OCI-LY7 (cell line): ENCODE measurements at regions not wholly inside any gene's neighbourhood (a gene's known extent, or its start where the extent isn't known, plus 50 kb on each side); places are given as distances from the start of the nearest gene placed in this dataset.

ENCODE experiments used
- BruUV-seq: library from RNA; stranded (reverse); fragments of 400-500 nt; replicated peaks from 2 replicates; lab custom pipeline; 2021; lab: Mats Ljungman, UMichigan
- CTCF ChIA-PET: fragments of 300-600 bp; sonication (Branson Sonifier 250); formaldehyde crosslinking; loops from one replicate; lab custom pipeline; 2022; ENCODE audit warnings: antibody characterized with exemption; ENCODE audit not compliant: unreplicated experiment; lab: Charles Lee
- POLR2A ChIA-PET: fragments of 300-600 bp; sonication (Branson Sonifier 250); formaldehyde crosslinking; loops from one replicate; lab custom pipeline; 2022; ENCODE audit warnings: antibody characterized with exemption; lab: Charles Lee
- DNase-seq: peaks from one replicate; pipeline ENCODE4 v3.0.0-alpha.2; 2015; ENCODE audit warnings: low spot score
- H2AFZ ChIP-seq: fragments of 200-600 bp; sonication (generic), shearing (Covaris generic); 2 replicates; pipeline ENCODE4 v1.6.1; 2014; ENCODE audit warnings: mild to moderate bottlenecking, antibody characterized with exemption, low read length, moderate library complexity
- H3K27ac ChIP-seq: fragments of 200-600 bp; sonication (generic); 2 replicates; pipeline ENCODE4 v1.5.1; 2014; ENCODE audit warnings: mixed run types, low read depth, mild to moderate bottlenecking, moderate library complexity, low read length, inconsistent platforms; ENCODE audit not compliant: poor library complexity, severe bottlenecking
- H3K36me3 ChIP-seq: fragments of 200-600 bp; sonication (generic); 2 replicates; pipeline ENCODE4 v1.6.1; 2014; ENCODE audit warnings: mild to moderate bottlenecking, antibody characterized with exemption, low read length, moderate library complexity, mixed read lengths; ENCODE audit not compliant: insufficient read depth
- H3K4me1 ChIP-seq: fragments of 200-600 bp; sonication (generic); 2 replicates; pipeline ENCODE4 v1.5.1; 2014; ENCODE audit warnings: mild to moderate bottlenecking, low read length; ENCODE audit not compliant: insufficient read depth, poor library complexity, severe bottlenecking
- H3K4me2 ChIP-seq: fragments of 200-600 bp; sonication (generic); 2 replicates; pipeline ENCODE4 v1.6.1; 2014; ENCODE audit warnings: mild to moderate bottlenecking, low read length
- H3K4me3 ChIP-seq: fragments of 200-600 bp; sonication (generic); 2 replicates; pipeline ENCODE4 v1.5.1; 2014; ENCODE audit warnings: mild to moderate bottlenecking, low read depth, low read length; ENCODE audit not compliant: poor library complexity, severe bottlenecking
- H3K79me2 ChIP-seq: fragments of 200-600 bp; sonication (generic); 2 replicates; pipeline ENCODE4 v1.6.1; 2016; ENCODE audit warnings: low read depth, mild to moderate bottlenecking, low read length, moderate library complexity, mixed read lengths; ENCODE audit not compliant: insufficient read depth
- H3K9me2 ChIP-seq: fragments of 200-600 bp; sonication (generic); 2 replicates; pipeline ENCODE4 v1.6.1; 2016; ENCODE audit warnings: mild to moderate bottlenecking, low read length, mixed read lengths; ENCODE audit not compliant: insufficient read depth
- H3K9me3 ChIP-seq: fragments of 200-600 bp; sonication (generic); 2 replicates; pipeline ENCODE4 v1.6.1; 2014; ENCODE audit warnings: mild to moderate bottlenecking, mixed run types, low read length, mixed read lengths
- H4K20me1 ChIP-seq: fragments of 200-600 bp; sonication (generic); 2 replicates; pipeline ENCODE4 v1.6.1; 2014; ENCODE audit warnings: mild to moderate bottlenecking, antibody characterized with exemption, low read length, moderate library complexity, mixed read lengths; ENCODE audit not compliant: insufficient read depth
- CTCF ChIP-seq: fragments of 200-600 bp; sonication (generic); conservative IDR thresholded peaks from 2 replicates; pipeline ENCODE4 v1.5.1; 2014; ENCODE audit warnings: mild to moderate bottlenecking, antibody characterized with exemption, low read length, moderate library complexity, mixed read lengths
- EZH2phosphoT487 ChIP-seq: fragments of 200-600 bp; sonication (generic); IDR thresholded peaks from 2 replicates; pipeline ENCODE4 v1.6.1; 2018; ENCODE audit warnings: low read depth, borderline replicate concordance, mild to moderate bottlenecking, mixed run types, antibody characterized with exemption, low read length, moderate library complexity, mixed read lengths
- intact Hi-C: fragments of 100-400 bp; cut with micrococcal nuclease; formaldehyde crosslinking; loops from one replicate; pipeline ENCODE4 v1.10.0; 2022; ENCODE audit not compliant: unreplicated experiment

- Histone ChIP-seq H3K4me3 (no peak overlapping the region), H3K27ac (no peak overlapping the region), H3K9me3 (no peaks in the 10 kb centered on the region), H4K20me1 (no peaks in the 10 kb centered on the region), H3K4me2 (no peak overlapping the region), H3K9me2 (no peaks in the 10 kb centered on the region), H3K79me2 (no peaks in the 10 kb centered on the region), H3K4me1 (no peaks in the 10 kb centered on the region), H2AFZ (no peak overlapping the region), H3K36me3 (no peaks in the 10 kb centered on the region)
- BruUV-seq, result no TSS peak
- ChIA-PET CTCF (no interaction called here), POLR2A (no interaction called here)
- no peak for DNase-seq
- TF ChIP-seq CTCF (no peak), EZH2phosphoT487 (no peak)
- intact Hi-C loops, result no loop called here
These were observed 115.7 kb upstream of the ANK2 start for GRCh38 chr4:112933790-112934189.

GRCh38 chr4:112938461-112939058 lies 110.9 kb upstream of the ANK2 start:
- POLR2A ChIA-PET, result interaction anchor here (0.6 to 1.2 kb wide), 3 partner anchors 13 to 122 kb away, joined by 3 read pairs; no protein-coding TSS in a partner anchor
- TF ChIP-seq EZH2phosphoT487 (no peak), CTCF (peak; percentile 94)

GRCh38 chr4:112939901-112940300 lies 109.6 kb upstream of the ANK2 start:
- POLR2A ChIA-PET, result interaction anchor here (0.6 to 1.3 kb wide), 2 partner anchors 8 to 1006 kb away, joined by 3 read pairs; no protein-coding TSS in a partner anchor
- Histone ChIP-seq H3K36me3 (no peaks in the 10 kb centered on the region), H3K9me2 (no peaks in the 10 kb centered on the region), H3K27ac (no peak overlapping the region), H3K4me1 (no peaks in the 10 kb centered on the region), H3K79me2 (no peaks in the 10 kb centered on the region), H4K20me1 (no peaks in the 10 kb centered on the region), H2AFZ (no peak overlapping the region), H3K4me3 (no peak overlapping the region), H3K9me3 (no peaks in the 10 kb centered on the region), H3K4me2 (no peak overlapping the region)
- intact Hi-C loops, result loop anchor here (2.0 to 5.0 kb wide), 2 partner anchors 173 to 308 kb away; no protein-coding TSS in a partner anchor
- CTCF ChIA-PET, result no interaction called here
- BruUV-seq, result no TSS peak
- no peak for TF ChIP-seq CTCF
- no peak for TF ChIP-seq EZH2phosphoT487
- DNase-seq, result no peak

More at GRCh38 chr4:112938461-112939058, 110.9 kb upstream of the ANK2 start:
- Histone ChIP-seq H3K36me3 (no peaks in the 10 kb centered on the region), H3K79me2 (no peaks in the 10 kb centered on the region), H3K4me2 (no peak overlapping the region), H3K4me1 (no peaks in the 10 kb centered on the region), H3K9me3 (no peaks in the 10 kb centered on the region), H2AFZ (no peak overlapping the region), H3K9me2 (no peaks in the 10 kb centered on the region), H3K27ac (no peak overlapping the region), H3K4me3 (no peak overlapping the region), H4K20me1 (no peaks in the 10 kb centered on the region)
- CTCF ChIA-PET, result interaction anchor here (0.5 kb wide), 1 partner anchor 1875 kb away, joined by 3 read pairs; no protein-coding TSS in a partner anchor
- DNase-seq, result peak; percentile 33
- no TSS peak for BruUV-seq
- intact Hi-C loops, result loop anchor here (2.0 to 5.0 kb wide), 2 partner anchors 172 to 306 kb away; no protein-coding TSS in a partner anchor
